ENCODE measurements at regions not wholly inside any gene's neighbourhood (a gene's known extent, or its start where the extent isn't known, plus 50 kb on each side); places are given as distances from the start of the nearest gene placed in this dataset.

GRCh38 chr4:3657902-3658529 is 108.2 kb upstream of the ADRA2C start:
- no peaks in the 10 kb centered on the region for H3K36me3 ChIP-seq
- intact Hi-C loops (cut with DNase I): no loop called here
- TF ChIP-seq POLR2AphosphoS5 (IDR thresholded peaks at IDR 0.05) (peak in 1 of 4 donors; percentile 12), POLR2A (IDR thresholded peaks at IDR 0.05) (no peak)
- WGBS, 2 donors: 49 to 59% methylated on average over 20 of the region's 20 CpGs
- no peaks in the 10 kb centered on the region for H3K9me3 ChIP-seq
- peaks cover 0 to 66% (median 21%) of the 10 kb centered on the region in 3 donors for H3K27me3 ChIP-seq
- no peak for DNase-seq
- H3K27ac ChIP-seq: no peak overlapping the region
- H3K4me3 ChIP-seq: no peak overlapping the region
- H3K4me1 ChIP-seq: no peaks in the 10 kb centered on the region

- intact Hi-C loops (cut with DNase I): no loop called here
- H3K27me3 ChIP-seq: peaks cover 0 to 70% (median 21%) of the 10 kb centered on the region in 3 donors
- 58 to 71% methylated on average over 24 of the region's 24 CpGs for WGBS, 2 donors
- no peaks in the 10 kb centered on the region for H3K4me1 ChIP-seq
- no peak overlapping the region for H3K4me3 ChIP-seq
- H3K36me3 ChIP-seq: no peaks in the 10 kb centered on the region
- no peak for DNase-seq
- no peak overlapping the region for H3K27ac ChIP-seq
- no peaks in the 10 kb centered on the region for H3K9me3 ChIP-seq
- TF ChIP-seq, protein P1, sequence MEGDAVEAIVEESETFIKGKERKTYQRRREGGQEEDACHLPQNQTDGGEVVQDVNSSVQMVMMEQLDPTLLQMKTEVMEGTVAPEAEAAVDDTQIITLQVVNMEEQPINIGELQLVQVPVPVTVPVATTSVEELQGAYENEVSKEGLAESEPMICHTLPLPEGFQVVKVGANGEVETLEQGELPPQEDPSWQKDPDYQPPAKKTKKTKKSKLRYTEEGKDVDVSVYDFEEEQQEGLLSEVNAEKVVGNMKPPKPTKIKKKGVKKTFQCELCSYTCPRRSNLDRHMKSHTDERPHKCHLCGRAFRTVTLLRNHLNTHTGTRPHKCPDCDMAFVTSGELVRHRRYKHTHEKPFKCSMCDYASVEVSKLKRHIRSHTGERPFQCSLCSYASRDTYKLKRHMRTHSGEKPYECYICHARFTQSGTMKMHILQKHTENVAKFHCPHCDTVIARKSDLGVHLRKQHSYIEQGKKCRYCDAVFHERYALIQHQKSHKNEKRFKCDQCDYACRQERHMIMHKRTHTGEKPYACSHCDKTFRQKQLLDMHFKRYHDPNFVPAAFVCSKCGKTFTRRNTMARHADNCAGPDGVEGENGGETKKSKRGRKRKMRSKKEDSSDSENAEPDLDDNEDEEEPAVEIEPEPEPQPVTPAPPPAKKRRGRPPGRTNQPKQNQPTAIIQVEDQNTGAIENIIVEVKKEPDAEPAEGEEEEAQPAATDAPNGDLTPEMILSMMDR (IDR thresholded peaks at IDR 0.05): no peak
- TF ChIP-seq EP300 (IDR thresholded peaks at IDR 0.05) (no peak), POLR2AphosphoS5 (IDR thresholded peaks at IDR 0.05) (no peak)
Measured at GRCh38 chr4:3656416-3657356, 109.5 kb upstream of the ADRA2C start.

GRCh38 chr4:3655963-3656362 is 110.2 kb upstream of the ADRA2C start:
- H3K9me3 ChIP-seq: no peaks in the 10 kb centered on the region
- peaks cover 0 to 67% (median 21%) of the 10 kb centered on the region in 3 donors for H3K27me3 ChIP-seq
- no peak for TF ChIP-seq POLR2AphosphoS5 (IDR thresholded peaks at IDR 0.05)
- TF ChIP-seq, protein P1 (IDR thresholded peaks at IDR 0.05): no peak
- no peak for TF ChIP-seq POLR2A (IDR thresholded peaks at IDR 0.05)
- no peak for TF ChIP-seq EP300 (IDR thresholded peaks at IDR 0.05)
- 44% methylated on average over 8 of the region's 8 CpGs for WGBS, 2 donors
- no peak overlapping the region for H3K27ac ChIP-seq
- no peak for DNase-seq
- H3K36me3 ChIP-seq: no peaks in the 10 kb centered on the region
- no peak overlapping the region for H3K4me3 ChIP-seq
- intact Hi-C loops (cut with DNase I): no loop called here
- H3K4me1 ChIP-seq: no peaks in the 10 kb centered on the region

DNA sequence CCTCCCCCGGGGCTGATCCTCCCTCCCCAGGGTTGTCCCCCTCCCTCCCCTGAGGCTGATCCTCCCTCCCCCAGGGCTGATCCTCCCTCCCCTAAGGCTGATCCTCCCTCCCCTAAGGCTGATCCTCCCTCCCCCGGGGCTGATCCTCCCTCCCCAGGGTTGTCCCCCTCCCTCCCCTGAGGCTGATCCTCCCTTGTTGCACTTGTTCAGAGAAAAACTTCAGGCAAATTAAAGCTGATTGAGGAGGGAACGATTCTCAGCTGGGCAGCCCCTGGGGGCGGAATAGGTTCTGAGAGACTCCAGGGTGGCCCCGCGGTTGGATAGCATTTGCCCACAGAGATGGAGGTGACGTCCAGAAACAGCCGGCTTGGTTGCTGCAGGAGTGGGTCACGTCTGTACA is 110.7 kb upstream of the ADRA2C start:
- Histone ChIP-seq H3K27me3 (peaks cover 0 to 70% (median 21%) of the 10 kb centered on the region in 3 donors), H3K4me3 (no peak overlapping the region), H3K27ac (no peak overlapping the region), H3K36me3 (no peaks in the 10 kb centered on the region), H3K4me1 (no peaks in the 10 kb centered on the region), H3K9me3 (no peaks in the 10 kb centered on the region)
- DNase-seq: no peak
- TF ChIP-seq EP300 (IDR thresholded peaks at IDR 0.05): no peak
- no peak for TF ChIP-seq POLR2A (IDR thresholded peaks at IDR 0.05)
- TF ChIP-seq, protein P1 (IDR thresholded peaks at IDR 0.05): no peak
- TF ChIP-seq POLR2AphosphoS5 (IDR thresholded peaks at IDR 0.05): no peak
- intact Hi-C loops (cut with DNase I): no loop called here
- WGBS, 2 donors: 52 to 59% methylated on average over 9 of the region's 9 CpGs

Data from sigmoid colon (tissue), 6 donors.